Keratinocyte (primary cell): ENCODE measurements at regions not wholly inside any gene's neighbourhood (a gene's known extent, or its start where the extent isn't known, plus 50 kb on each side); places are given as distances from the start of the nearest gene placed in this dataset.

ENCODE experiments used
- DNase-seq: peaks from one replicate; pipeline ENCODE4 v3.0.0-alpha.2; 2011; ENCODE audit warnings: low read depth, missing footprints, low spot score
- FAIRE-seq: peaks from 2 replicates; lab custom pipeline; 2011; peaks lifted over from hg19 to GRCh38; lab: Jason Lieb, UNC
- H2AFZ ChIP-seq: 2 replicates; pipeline ENCODE4 v1.6.0; 2012; ENCODE audit warnings: low read length, control low read depth, inconsistent platforms; ENCODE audit not compliant: control insufficient read depth
- H3K27ac ChIP-seq: 2 replicates; pipeline ENCODE4 v1.5.1; 2011; ENCODE audit warnings: low read length; ENCODE audit not compliant: control insufficient read depth, insufficient read depth
- H3K27me3 ChIP-seq: 3 replicates; pipeline ENCODE4 v1.6.0; 2011; ENCODE audit warnings: low read length; ENCODE audit not compliant: control insufficient read depth, insufficient read depth; ENCODE audit errors: extremely low read depth
- H3K36me3 ChIP-seq, 2 experiments: 2 replicates in 1 of 2; 3 replicates in 1 of 2; pipeline ENCODE4 v1.5.1; 2011; ENCODE audit warnings: low read length in 2 of 2, mild to moderate bottlenecking in 1 of 2; ENCODE audit not compliant: control insufficient read depth in 2 of 2, insufficient read depth in 2 of 2; ENCODE audit errors: extremely low read depth in 1 of 2
- H3K4me1 ChIP-seq: 3 replicates; pipeline ENCODE4 v1.5.1; 2011; ENCODE audit warnings: low read length; ENCODE audit not compliant: control insufficient read depth, insufficient read depth; ENCODE audit errors: extremely low read depth
- H3K4me2 ChIP-seq: 3 replicates; pipeline ENCODE4 v1.6.0; 2011; ENCODE audit warnings: low read depth, low read length; ENCODE audit not compliant: control insufficient read depth, insufficient read depth; ENCODE audit errors: extremely low read depth
- H3K4me3 ChIP-seq, 3 experiments: fragments of 200-600 bp in 1 of 3; sonication (generic) in 1 of 3; 2 replicates in 2 of 3; 3 replicates in 1 of 3; pipeline ENCODE4 v1.5.1; 2011 to 2016; ENCODE audit warnings: low read length in 3 of 3, mild to moderate bottlenecking in 3 of 3, control low read depth in 2 of 3, inconsistent platforms in 1 of 3, low read depth in 1 of 3, mixed read lengths in 1 of 3, mixed run types in 1 of 3, moderate library complexity in 1 of 3; ENCODE audit not compliant: control insufficient read depth in 2 of 3, insufficient read depth in 2 of 3; ENCODE audit errors: extremely low read depth in 1 of 3
- H3K79me2 ChIP-seq: 2 replicates; pipeline ENCODE4 v1.6.0; 2012; ENCODE audit warnings: low read length; ENCODE audit not compliant: control insufficient read depth, insufficient read depth
- H3K9ac ChIP-seq: 3 replicates; pipeline ENCODE4 v1.6.0; 2011; ENCODE audit warnings: low read length; ENCODE audit not compliant: control insufficient read depth, insufficient read depth; ENCODE audit errors: extremely low read depth
- H3K9me1 ChIP-seq: 3 replicates; pipeline ENCODE4 v1.6.0; 2011; ENCODE audit warnings: low read length; ENCODE audit not compliant: control insufficient read depth, insufficient read depth; ENCODE audit errors: extremely low read depth
- H3K9me3 ChIP-seq: 2 replicates; pipeline ENCODE4 v1.5.1; 2012; ENCODE audit warnings: low read depth, low read length; ENCODE audit not compliant: control insufficient read depth
- H4K20me1 ChIP-seq: 3 replicates; pipeline ENCODE4 v1.6.0; 2011; ENCODE audit warnings: low read length; ENCODE audit not compliant: control insufficient read depth, insufficient read depth; ENCODE audit errors: extremely low read depth
- CTCF ChIP-seq, 3 experiments: IDR thresholded peaks in 1 of 3; conservative IDR thresholded peaks in 1 of 3; optimal IDR thresholded peaks in 1 of 3; 2 replicates in 2 of 3; 3 replicates in 1 of 3; pipeline versions ENCODE3 to v1.5.1; 2011; ENCODE audit warnings: low read length in 3 of 3, mild to moderate bottlenecking in 3 of 3, moderate library complexity in 2 of 3, control low read depth in 1 of 3, inconsistent platforms in 1 of 3; ENCODE audit not compliant: insufficient read depth in 2 of 3; ENCODE audit errors: extremely low read depth in 1 of 3
- EZH2 ChIP-seq: IDR thresholded peaks from one replicate; pipeline ENCODE4 v1.6.1; 2012; ENCODE audit warnings: inconsistent platforms, mild to moderate bottlenecking, low read length, moderate library complexity
- dilution Hi-C: fragments of 300-500 bp; cut with MboI; formaldehyde crosslinking; loops from one replicate; pipeline ENCODE4 v1.7.0; 2020; ENCODE audit warnings: low sequenced_read_pairs; ENCODE audit not compliant: extremely low pct_ligation_motif_present

GRCh38 chr1:224864006-224864405 is 65.5 kb upstream of the DNAH14 start:
- no peak overlapping the region for H2AFZ ChIP-seq
- H3K27ac ChIP-seq = no peak overlapping the region
- H4K20me1 ChIP-seq = no peaks in the 10 kb centered on the region
- H3K4me2 ChIP-seq = no peak overlapping the region
- TF ChIP-seq CTCF (optimal IDR thresholded peaks at IDR 0.05 in 1 of 3, IDR thresholded peaks at IDR 0.05 in 1 of 3, conservative IDR thresholded peaks at IDR 0.05 in 1 of 3; ENCODE audit: extremely low read depth in 1 of 3, insufficient read depth in 2 of 3, low read length in 3 of 3) = no peak
- no peak for TF ChIP-seq EZH2
- DNase-seq = no peak
- H3K4me1 ChIP-seq = no peaks in the 10 kb centered on the region
- no peaks in the 10 kb centered on the region for H3K36me3 ChIP-seq
- dilution Hi-C loops = no loop called here
- no peaks in the 10 kb centered on the region for H3K9me1 ChIP-seq
- no peaks in the 10 kb centered on the region for H3K9me3 ChIP-seq
- H3K79me2 ChIP-seq = no peaks in the 10 kb centered on the region
- H3K9ac ChIP-seq = no peak overlapping the region
- no peak overlapping the region for H3K4me3 ChIP-seq
- peaks cover 2% of the 10 kb centered on the region for H3K27me3 ChIP-seq
- no peak for FAIRE-seq

- no peak overlapping the region for H3K4me3 ChIP-seq
- TF ChIP-seq CTCF (optimal IDR thresholded peaks at IDR 0.05 in 1 of 3, IDR thresholded peaks at IDR 0.05 in 1 of 3, conservative IDR thresholded peaks at IDR 0.05 in 1 of 3; ENCODE audit: extremely low read depth in 1 of 3, insufficient read depth in 2 of 3, low read length in 3 of 3) (no peak), EZH2 (no peak)
- no peaks in the 10 kb centered on the region for H3K4me1 ChIP-seq
- dilution Hi-C loops = no loop called here
- no peaks in the 10 kb centered on the region for H4K20me1 ChIP-seq
- H3K36me3 ChIP-seq = no peaks in the 10 kb centered on the region
- DNase-seq (no peak), FAIRE-seq (no peak)
- no peaks in the 10 kb centered on the region for H3K79me2 ChIP-seq
- no peaks in the 10 kb centered on the region for H3K9me1 ChIP-seq
- H3K27me3 ChIP-seq = peaks cover 2% of the 10 kb centered on the region
- no peak overlapping the region for H3K27ac ChIP-seq
- no peak overlapping the region for H3K4me2 ChIP-seq
- H2AFZ ChIP-seq = no peak overlapping the region
- H3K9ac ChIP-seq = no peak overlapping the region
- H3K9me3 ChIP-seq = no peaks in the 10 kb centered on the region
Measured at GRCh38 chr1:224865510-224865909, 64.0 kb upstream of the DNAH14 start.
